ENCODE measurements at regions not wholly inside any gene's neighbourhood (a gene's known extent, or its start where the extent isn't known, plus 50 kb on each side); places are given as distances from the start of the nearest gene placed in this dataset.
"Not testable (repeated sequence)": the region's sequence is repeated elsewhere in the genome, so short reads cannot be mapped to it uniquely, and the experiment has no call there.

GRCh38 chr6:79377888-79378348 lies 143.4 kb upstream of the HMGN3 start:
- no peak for DNase-seq (ENCODE audit: low read depth in 6 of 9, low spot score in 9 of 9)
- Histone ChIP-seq H3K27me3 (ENCODE audit: control insufficient read depth in 2 of 2, insufficient read depth in 1 of 2, low read length in 1 of 2) (no peaks in the 10 kb centered on the region), H3K36me3 (ENCODE audit: control insufficient read depth in 2 of 2, insufficient read depth in 2 of 2, low read length in 1 of 2) (no peaks in the 10 kb centered on the region), H3K9me3 (ENCODE audit: control insufficient read depth in 2 of 2, insufficient read depth in 1 of 2, low read length in 1 of 2) (no peaks in the 10 kb centered on the region), H3K4me1 (ENCODE audit: control insufficient read depth in 2 of 2, insufficient read depth in 2 of 2, low read length in 2 of 2) (no peaks in the 10 kb centered on the region), H3K27ac (ENCODE audit: low read depth in 1 of 2, low read length in 1 of 2) (no peak overlapping the region), H3K4me3 (ENCODE audit: low read length in 2 of 2) (no peak overlapping the region)
- WGBS = 26% methylated on average over 1 of the region's 1 CpG

GRCh38 chr6:79377047-79377446 lies 142.6 kb upstream of the HMGN3 start:
- Histone ChIP-seq H3K27ac (ENCODE audit: low read depth in 1 of 2, low read length in 1 of 2) (no peak overlapping the region), H3K9me3 (ENCODE audit: control insufficient read depth in 2 of 2, insufficient read depth in 1 of 2, low read length in 1 of 2) (no peaks in the 10 kb centered on the region), H3K36me3 (ENCODE audit: control insufficient read depth in 2 of 2, insufficient read depth in 2 of 2, low read length in 1 of 2) (no peaks in the 10 kb centered on the region), H3K4me1 (ENCODE audit: control insufficient read depth in 2 of 2, insufficient read depth in 2 of 2, low read length in 2 of 2) (no peaks in the 10 kb centered on the region), H3K4me3 (ENCODE audit: low read length in 2 of 2) (no peak overlapping the region), H3K27me3 (ENCODE audit: control insufficient read depth in 2 of 2, insufficient read depth in 1 of 2, low read length in 1 of 2) (no peaks in the 10 kb centered on the region)
- no peak for DNase-seq (ENCODE audit: low read depth in 6 of 9, low spot score in 9 of 9)
- 90% methylated on average over 1 of the region's 1 CpG for WGBS

GRCh38 chr6:79375635-79376337 lies 141.3 kb upstream of the HMGN3 start:
- no peak for DNase-seq (ENCODE audit: low read depth in 6 of 9, low spot score in 9 of 9)
- Histone ChIP-seq H3K36me3 (ENCODE audit: control insufficient read depth in 2 of 2, insufficient read depth in 2 of 2, low read length in 1 of 2) (no peaks in the 10 kb centered on the region), H3K27ac (ENCODE audit: low read depth in 1 of 2, low read length in 1 of 2) (no peak overlapping the region), H3K4me3 (ENCODE audit: low read length in 2 of 2) (no peak overlapping the region), H3K4me1 (ENCODE audit: control insufficient read depth in 2 of 2, insufficient read depth in 2 of 2, low read length in 2 of 2) (no peaks in the 10 kb centered on the region), H3K27me3 (ENCODE audit: control insufficient read depth in 2 of 2, insufficient read depth in 1 of 2, low read length in 1 of 2) (no peaks in the 10 kb centered on the region), H3K9me3 (ENCODE audit: control insufficient read depth in 2 of 2, insufficient read depth in 1 of 2, low read length in 1 of 2) (no peaks in the 10 kb centered on the region)
- WGBS = 86% methylated on average over 3 of the region's 3 CpGs

DNA sequence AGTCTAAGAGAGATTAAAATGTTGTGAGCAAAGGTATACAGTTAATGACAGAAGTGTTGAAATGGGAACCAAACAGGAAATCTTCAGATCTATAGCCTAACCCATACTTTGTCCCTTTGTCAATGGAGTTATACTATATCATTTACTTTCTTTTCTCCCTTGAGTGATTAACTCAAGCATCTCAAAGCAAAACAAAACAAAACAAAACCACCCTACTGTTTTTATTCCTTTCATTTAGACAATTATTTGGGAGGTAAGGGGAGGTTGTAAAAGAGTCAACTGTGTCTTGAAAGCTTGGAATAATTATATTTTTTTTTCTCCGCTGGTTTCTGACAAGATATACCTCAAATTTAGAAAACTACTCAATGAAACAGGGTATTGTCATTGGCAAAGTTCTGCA lies 139.8 kb upstream of the HMGN3 start:
- Histone ChIP-seq H3K27ac (ENCODE audit: low read depth in 1 of 2, low read length in 1 of 2) (no peak overlapping the region), H3K36me3 (ENCODE audit: control insufficient read depth in 2 of 2, insufficient read depth in 2 of 2, low read length in 1 of 2) (no peaks in the 10 kb centered on the region), H3K9me3 (ENCODE audit: control insufficient read depth in 2 of 2, insufficient read depth in 1 of 2, low read length in 1 of 2) (no peaks in the 10 kb centered on the region), H3K27me3 (ENCODE audit: control insufficient read depth in 2 of 2, insufficient read depth in 1 of 2, low read length in 1 of 2) (no peaks in the 10 kb centered on the region), H3K4me1 (ENCODE audit: control insufficient read depth in 2 of 2, insufficient read depth in 2 of 2, low read length in 2 of 2) (no peaks in the 10 kb centered on the region), H3K4me3 (ENCODE audit: low read length in 2 of 2) (no peak overlapping the region)
- DNase-seq (ENCODE audit: low read depth in 6 of 9, low spot score in 9 of 9) = no peak
- 100% methylated on average over 1 of the region's 1 CpG for WGBS

GRCh38 chr6:79373880-79374279 lies 139.4 kb upstream of the HMGN3 start:
- Histone ChIP-seq H3K9me3 (ENCODE audit: control insufficient read depth in 2 of 2, insufficient read depth in 1 of 2, low read length in 1 of 2) (peaks cover 0 to 2% of the 10 kb centered on the region in 2 donors), H3K4me3 (ENCODE audit: low read length in 2 of 2) (no peak overlapping the region), H3K4me1 (ENCODE audit: control insufficient read depth in 2 of 2, insufficient read depth in 2 of 2, low read length in 2 of 2) (no peaks in the 10 kb centered on the region), H3K27me3 (ENCODE audit: control insufficient read depth in 2 of 2, insufficient read depth in 1 of 2, low read length in 1 of 2) (no peaks in the 10 kb centered on the region), H3K36me3 (ENCODE audit: control insufficient read depth in 2 of 2, insufficient read depth in 2 of 2, low read length in 1 of 2) (no peaks in the 10 kb centered on the region), H3K27ac (ENCODE audit: low read depth in 1 of 2, low read length in 1 of 2) (no peak overlapping the region)
- WGBS = 89% methylated on average over 3 of the region's 3 CpGs
- no peak for DNase-seq (ENCODE audit: low read depth in 6 of 9, low spot score in 9 of 9)

DNA sequence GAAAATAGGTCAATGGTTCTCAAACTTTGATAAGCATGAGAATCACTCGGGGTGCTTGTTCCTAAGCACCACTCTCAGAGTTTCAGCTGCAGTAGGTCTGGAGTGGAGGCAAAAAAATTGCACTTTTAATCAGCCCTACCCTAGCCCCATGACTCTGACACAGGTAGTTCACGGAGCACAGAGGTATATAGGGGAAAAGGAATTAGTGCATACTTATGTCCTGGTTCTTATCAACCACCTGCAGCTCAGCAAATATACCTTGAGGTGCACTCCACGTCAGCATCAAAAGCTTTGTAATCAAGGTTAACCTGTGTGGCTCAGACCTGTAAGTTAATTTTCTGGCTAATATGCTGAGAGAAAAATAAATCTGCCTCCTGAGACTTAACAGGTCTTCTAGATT lies 138.8 kb upstream of the HMGN3 start:
- DNase-seq (ENCODE audit: low read depth in 6 of 9, low spot score in 9 of 9) = no peak
- Histone ChIP-seq H3K36me3 (ENCODE audit: control insufficient read depth in 2 of 2, insufficient read depth in 2 of 2, low read length in 1 of 2) (no peaks in the 10 kb centered on the region), H3K9me3 (ENCODE audit: control insufficient read depth in 2 of 2, insufficient read depth in 1 of 2, low read length in 1 of 2) (peaks cover 0 to 9% of the 10 kb centered on the region in 2 donors), H3K4me3 (ENCODE audit: low read length in 2 of 2) (no peak overlapping the region), H3K27me3 (ENCODE audit: control insufficient read depth in 2 of 2, insufficient read depth in 1 of 2, low read length in 1 of 2) (no peaks in the 10 kb centered on the region), H3K4me1 (ENCODE audit: control insufficient read depth in 2 of 2, insufficient read depth in 2 of 2, low read length in 2 of 2) (no peaks in the 10 kb centered on the region), H3K27ac (ENCODE audit: low read depth in 1 of 2, low read length in 1 of 2) (no peak overlapping the region)
- 96% methylated on average over 3 of the region's 3 CpGs for WGBS

- Histone ChIP-seq H3K4me3 (ENCODE audit: low read length in 2 of 2) (no peak overlapping the region), H3K36me3 (ENCODE audit: control insufficient read depth in 2 of 2, insufficient read depth in 2 of 2, low read length in 1 of 2) (no peaks in the 10 kb centered on the region), H3K27me3 (ENCODE audit: control insufficient read depth in 2 of 2, insufficient read depth in 1 of 2, low read length in 1 of 2) (no peaks in the 10 kb centered on the region), H3K27ac (ENCODE audit: low read depth in 1 of 2, low read length in 1 of 2) (no peak overlapping the region), H3K9me3 (ENCODE audit: control insufficient read depth in 2 of 2, insufficient read depth in 1 of 2, low read length in 1 of 2) (peaks cover 0 to 11% of the 10 kb centered on the region in 2 donors), H3K4me1 (ENCODE audit: control insufficient read depth in 2 of 2, insufficient read depth in 2 of 2, low read length in 2 of 2) (no peaks in the 10 kb centered on the region)
- DNase-seq (ENCODE audit: low read depth in 6 of 9, low spot score in 9 of 9) = no peak
- WGBS = 98% methylated on average over 1 of the region's 1 CpG
Measured at GRCh38 chr6:79372757-79373156, 138.3 kb upstream of the HMGN3 start.

GRCh38 chr6:79369026-79369425 lies 134.5 kb upstream of the HMGN3 start:
- H3K36me3 ChIP-seq (ENCODE audit: control insufficient read depth in 2 of 2, insufficient read depth in 2 of 2, low read length in 1 of 2) = no peaks in the 10 kb centered on the region
- H3K27me3 ChIP-seq (ENCODE audit: control insufficient read depth in 2 of 2, insufficient read depth in 1 of 2, low read length in 1 of 2) = no peaks in the 10 kb centered on the region
- DNase-seq (ENCODE audit: low read depth in 6 of 9, low spot score in 9 of 9) = no peak
- 87% methylated on average over 3 of the region's 3 CpGs for WGBS
- no peak overlapping the region for H3K4me3 ChIP-seq (ENCODE audit: low read length in 2 of 2)
- no peaks in the 10 kb centered on the region for H3K4me1 ChIP-seq (ENCODE audit: control insufficient read depth in 2 of 2, insufficient read depth in 2 of 2, low read length in 2 of 2)
- peaks cover 0 to 11% of the 10 kb centered on the region in 2 donors for H3K9me3 ChIP-seq (ENCODE audit: control insufficient read depth in 2 of 2, insufficient read depth in 1 of 2, low read length in 1 of 2)
- no peak overlapping the region for H3K27ac ChIP-seq (ENCODE audit: low read depth in 1 of 2, low read length in 1 of 2)

DNA sequence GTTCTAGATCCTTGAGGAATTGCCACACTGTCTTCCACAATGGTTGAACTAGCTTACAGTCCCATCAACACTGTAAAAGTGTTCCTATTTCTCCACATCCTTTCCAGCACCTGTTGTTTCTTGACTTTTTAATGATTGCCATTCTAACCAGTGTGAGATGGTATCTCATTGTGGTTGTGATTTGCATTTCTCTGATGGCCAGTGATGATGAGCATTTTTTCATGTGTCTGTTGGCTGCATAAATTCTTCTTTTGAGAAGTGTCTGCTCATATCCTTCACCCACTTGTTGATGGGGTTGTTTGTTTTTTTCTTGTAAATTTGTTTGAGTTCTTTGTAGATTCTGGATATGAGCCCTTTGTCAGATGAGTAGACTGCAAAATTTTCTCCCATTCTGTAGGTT lies 129.0 kb upstream of the HMGN3 start:
- not testable (repeated sequence) for H3K9me3 ChIP-seq (ENCODE audit: control insufficient read depth in 2 of 2, insufficient read depth in 1 of 2, low read length in 1 of 2); H3K4me3 ChIP-seq (ENCODE audit: low read length in 2 of 2); DNase-seq (ENCODE audit: low read depth in 6 of 9, low spot score in 9 of 9); H3K4me1 ChIP-seq (ENCODE audit: control insufficient read depth in 2 of 2, insufficient read depth in 2 of 2, low read length in 2 of 2); H3K27me3 ChIP-seq (ENCODE audit: control insufficient read depth in 2 of 2, insufficient read depth in 1 of 2, low read length in 1 of 2); H3K36me3 ChIP-seq (ENCODE audit: control insufficient read depth in 2 of 2, insufficient read depth in 2 of 2, low read length in 1 of 2); H3K27ac ChIP-seq (ENCODE audit: low read depth in 1 of 2, low read length in 1 of 2)

Data from thymus (tissue), 11 donors.